RWPE2 (cell line): ENCODE measurements at regions not wholly inside any gene's neighbourhood (a gene's known extent, or its start where the extent isn't known, plus 50 kb on each side); places are given as distances from the start of the nearest gene placed in this dataset.

Source experiments
- ATAC-seq: fragments of 200-7000 bp; cut with Tn5 transposase; 3 replicates; pipeline ENCODE4 v1.9.1; 2021; ENCODE audit warnings: low read depth
- DNase-seq: peaks from one replicate; pipeline ENCODE4 v3.0.0-alpha.2; 2020; ENCODE audit warnings: low spot score
- H3K27ac ChIP-seq: fragments of 450-650 bp; 2 replicates; pipeline ENCODE4 v1.5.1; 2017; ENCODE audit warnings: mild to moderate bottlenecking; ENCODE audit not compliant: poor library complexity, severe bottlenecking
- H3K27me3 ChIP-seq: fragments of 250-450 bp; sonication (Bioruptor Pico); 2 replicates; pipeline ENCODE4 v1.5.1; 2021; ENCODE audit warnings: mild to moderate bottlenecking, moderate library complexity; ENCODE audit not compliant: insufficient read depth, poor library complexity, severe bottlenecking
- H3K36me3 ChIP-seq: fragments of 250-450 bp; sonication (Bioruptor Pico); 2 replicates; pipeline ENCODE4 v1.5.1; 2020; ENCODE audit warnings: low read depth, mild to moderate bottlenecking, moderate library complexity
- H3K4me1 ChIP-seq: fragments of 250-450 bp; sonication (Bioruptor Pico); 2 replicates; pipeline ENCODE4 v1.5.1; 2021; ENCODE audit warnings: mild to moderate bottlenecking, moderate library complexity; ENCODE audit not compliant: insufficient read depth, poor library complexity, severe bottlenecking
- H3K4me3 ChIP-seq: fragments of 250-450 bp; sonication (Bioruptor Pico); 2 replicates; pipeline ENCODE4 v1.5.1; 2021; ENCODE audit warnings: mild to moderate bottlenecking, moderate library complexity; ENCODE audit not compliant: severe bottlenecking
- H3K9me3 ChIP-seq: fragments of 250-450 bp; sonication (Bioruptor Pico); 2 replicates; pipeline ENCODE4 v1.5.1; 2021; ENCODE audit warnings: mild to moderate bottlenecking, moderate library complexity; ENCODE audit not compliant: severe bottlenecking
- TF ChIP-seq, protein P1 (sequence below): fragments of 450-650 bp; IDR thresholded peaks from one replicate; pipeline ENCODE4 v1.5.1; 2017; ENCODE audit warnings: mild to moderate bottlenecking, moderate library complexity; ENCODE audit not compliant: poor library complexity, severe bottlenecking

DNA sequence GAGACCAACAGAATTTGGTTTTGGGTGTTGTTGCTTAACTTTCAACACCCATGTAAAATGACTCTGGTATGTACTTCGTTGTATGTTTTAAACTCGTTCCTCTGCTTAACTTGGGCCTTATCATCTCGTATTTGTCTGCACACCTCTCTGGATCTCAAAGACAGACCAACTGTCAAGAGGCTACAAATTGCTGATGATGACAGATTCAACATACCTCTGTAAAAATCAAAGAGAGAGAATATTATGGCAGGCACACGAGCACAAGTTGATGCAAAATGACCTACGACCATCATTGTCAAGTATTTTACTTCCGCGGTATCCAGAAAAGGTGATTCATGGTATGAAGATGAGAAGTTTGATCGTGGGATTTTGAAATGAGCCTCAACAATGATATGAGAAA, 132.1 kb upstream of the ARGLU1 start:
- no peak overlapping the region for H3K27ac ChIP-seq
- H3K4me3 ChIP-seq = no peak overlapping the region
- no peaks in the 10 kb centered on the region for H3K36me3 ChIP-seq
- peaks cover under 1% of the 10 kb centered on the region for H3K27me3 ChIP-seq
- H3K4me1 ChIP-seq = no peaks in the 10 kb centered on the region
- TF ChIP-seq, protein P1, sequence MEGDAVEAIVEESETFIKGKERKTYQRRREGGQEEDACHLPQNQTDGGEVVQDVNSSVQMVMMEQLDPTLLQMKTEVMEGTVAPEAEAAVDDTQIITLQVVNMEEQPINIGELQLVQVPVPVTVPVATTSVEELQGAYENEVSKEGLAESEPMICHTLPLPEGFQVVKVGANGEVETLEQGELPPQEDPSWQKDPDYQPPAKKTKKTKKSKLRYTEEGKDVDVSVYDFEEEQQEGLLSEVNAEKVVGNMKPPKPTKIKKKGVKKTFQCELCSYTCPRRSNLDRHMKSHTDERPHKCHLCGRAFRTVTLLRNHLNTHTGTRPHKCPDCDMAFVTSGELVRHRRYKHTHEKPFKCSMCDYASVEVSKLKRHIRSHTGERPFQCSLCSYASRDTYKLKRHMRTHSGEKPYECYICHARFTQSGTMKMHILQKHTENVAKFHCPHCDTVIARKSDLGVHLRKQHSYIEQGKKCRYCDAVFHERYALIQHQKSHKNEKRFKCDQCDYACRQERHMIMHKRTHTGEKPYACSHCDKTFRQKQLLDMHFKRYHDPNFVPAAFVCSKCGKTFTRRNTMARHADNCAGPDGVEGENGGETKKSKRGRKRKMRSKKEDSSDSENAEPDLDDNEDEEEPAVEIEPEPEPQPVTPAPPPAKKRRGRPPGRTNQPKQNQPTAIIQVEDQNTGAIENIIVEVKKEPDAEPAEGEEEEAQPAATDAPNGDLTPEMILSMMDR = no peak
- ATAC-seq = no peak
- H3K9me3 ChIP-seq = no peaks in the 10 kb centered on the region
- DNase-seq = no peak

- H3K27me3 ChIP-seq = no peaks in the 10 kb centered on the region
- no peak for ATAC-seq
Measured at GRCh38 chr13:106699311-106699710, 131.4 kb upstream of the ARGLU1 start.

DNA sequence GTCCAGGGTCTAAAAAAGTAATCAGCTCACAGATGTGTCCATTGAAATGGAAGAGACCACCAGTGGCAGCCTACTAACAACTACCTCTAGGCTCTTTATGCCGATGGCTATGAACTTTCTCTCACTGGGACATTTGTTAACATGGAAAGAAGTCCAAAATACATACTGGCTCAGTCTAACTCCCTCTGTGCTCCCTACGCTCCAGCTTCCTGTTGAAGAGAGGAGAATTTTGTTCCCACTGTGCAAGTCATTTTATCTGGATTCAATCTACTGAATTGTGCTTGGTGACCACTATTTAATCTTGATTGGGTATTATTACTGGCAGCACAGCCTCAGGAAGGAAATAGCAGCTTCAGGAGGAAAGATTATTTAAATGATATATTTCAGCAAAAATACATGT, 128.8 kb upstream of the ARGLU1 start:
- Histone ChIP-seq H3K9me3 (no peaks in the 10 kb centered on the region), H3K27me3 (peaks cover 9% of the 10 kb centered on the region), H3K4me3 (no peak overlapping the region), H3K27ac (no peak overlapping the region), H3K36me3 (no peaks in the 10 kb centered on the region), H3K4me1 (no peaks in the 10 kb centered on the region)
- no peak for ATAC-seq
- TF ChIP-seq, protein P1 = no peak
- DNase-seq = no peak

More at GRCh38 chr13:106699311-106699710, 131.4 kb upstream of the ARGLU1 start:
- Histone ChIP-seq H3K27ac (no peak overlapping the region), H3K36me3 (no peaks in the 10 kb centered on the region), H3K4me1 (no peaks in the 10 kb centered on the region), H3K9me3 (no peaks in the 10 kb centered on the region), H3K4me3 (no peak overlapping the region)
- no peak for DNase-seq
- TF ChIP-seq, protein P1 = no peak

- DNase-seq (no peak), ATAC-seq (no peak)
- Histone ChIP-seq H3K27ac (no peak overlapping the region), H3K4me3 (no peak overlapping the region), H3K36me3 (no peaks in the 10 kb centered on the region), H3K9me3 (no peaks in the 10 kb centered on the region), H3K4me1 (no peaks in the 10 kb centered on the region), H3K27me3 (peaks cover 13% of the 10 kb centered on the region)
- TF ChIP-seq, protein P1 = no peak
Measured at GRCh38 chr13:106696140-106696539, 128.2 kb upstream of the ARGLU1 start.

DNA sequence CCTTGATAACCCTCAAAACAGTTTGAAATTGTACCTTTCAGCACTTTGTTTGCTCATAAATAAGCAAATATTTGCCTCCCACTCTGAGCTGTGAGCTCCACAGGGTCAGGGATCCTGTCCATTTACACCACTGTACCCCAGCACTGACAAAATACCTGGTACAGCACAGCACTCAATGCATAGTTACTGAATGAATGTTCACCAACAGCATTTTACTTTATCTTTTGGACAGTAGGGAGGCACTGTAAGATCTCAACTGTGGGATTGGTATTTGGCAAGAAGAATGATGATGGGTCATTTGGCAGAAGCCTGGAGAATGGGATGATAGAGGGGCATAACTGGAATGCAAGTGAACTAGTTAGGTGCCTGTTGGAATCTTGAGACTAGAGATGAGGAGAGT, 127.2 kb upstream of the ARGLU1 start:
- TF ChIP-seq, protein P1 = no peak
- Histone ChIP-seq H3K4me1 (no peaks in the 10 kb centered on the region), H3K27ac (no peak overlapping the region), H3K36me3 (no peaks in the 10 kb centered on the region), H3K9me3 (no peaks in the 10 kb centered on the region), H3K27me3 (peaks cover 13% of the 10 kb centered on the region), H3K4me3 (no peak overlapping the region)
- no peak for ATAC-seq
- no peak for DNase-seq
